HepG2 (cell line): ENCODE measurements at regions not wholly inside any gene's neighbourhood (a gene's known extent, or its start where the extent isn't known, plus 50 kb on each side); places are given as distances from the start of the nearest gene placed in this dataset.
"Not testable (repeated sequence)": the region's sequence is repeated elsewhere in the genome, so short reads cannot be mapped to it uniquely, and the experiment has no call there.

ENCODE experiments used
- ATAC-seq: fragments of 200-7000 bp; cut with Tn5 transposase; 3 replicates; pipeline ENCODE4 v1.9.1; 2020; ENCODE audit warnings: mild to moderate bottlenecking, moderate library complexity
- BruUV-seq: library from RNA; stranded (reverse); fragments of 400-500 nt; replicated peaks from 2 replicates; lab custom pipeline; 2021; lab: Mats Ljungman, UMichigan
- CTCF ChIA-PET: fragments of 300-600 bp; formaldehyde crosslinking; extraction: SDS; loops from one replicate; lab custom pipeline; 2021; ENCODE audit warnings: low total read pairs, inconsistent platforms, low intra/inter-chr PET ratio; lab: Yijun Ruan, JAX
- POLR2A ChIA-PET: fragments of 350-600 bp; sonication (Branson Sonifier 250); formaldehyde crosslinking; loops from one replicate; lab custom pipeline; 2020; ENCODE audit warnings: antibody characterized with exemption, inconsistent platforms; lab: Yijun Ruan, JAX
- DNase-seq: peaks from one replicate; pipeline ENCODE4 v3.0.0-alpha.2; 2015; ENCODE audit warnings: low spot score
- FAIRE-seq: peaks from 3 replicates; lab custom pipeline; 2011; peaks lifted over from hg19 to GRCh38; lab: Jason Lieb, UNC
- H2AFZ ChIP-seq: one replicate; pipeline ENCODE4 v1.6.1; 2011; ENCODE audit warnings: low read length, inconsistent platforms
- H3K27ac ChIP-seq: fragments of 300-600 bp; 3 replicates; pipeline ENCODE4 v1.8.0; 2011; ENCODE audit warnings: mixed run types, mild to moderate bottlenecking, mixed read lengths, low read length, inconsistent platforms; ENCODE audit not compliant: insufficient read depth; ENCODE audit errors: extremely low read length
- H3K27me3 ChIP-seq, 2 experiments: fragments of 200-600 bp in 1 of 2; 2 replicates in 1 of 2; 3 replicates in 1 of 2; pipeline versions ENCODE4 v1.6.0 to v1.8.0; 2011; ENCODE audit warnings: low read length in 2 of 2, mild to moderate bottlenecking in 2 of 2, moderate library complexity in 2 of 2, inconsistent platforms in 1 of 2; ENCODE audit not compliant: insufficient read depth in 2 of 2, control insufficient read depth in 1 of 2
- H3K36me3 ChIP-seq, 2 experiments: fragments of 200-600 bp in 1 of 2; replicated peaks in 1 of 2; 2 replicates in 1 of 2; 3 replicates in 1 of 2; pipeline versions ENCODE4 v1.5.1 to v1.8.0; 2011; ENCODE audit warnings: low read length in 2 of 2, inconsistent platforms in 1 of 2; ENCODE audit not compliant: insufficient read depth in 2 of 2, control insufficient read depth in 1 of 2
- H3K4me1 ChIP-seq: 2 replicates; pipeline ENCODE4 v1.5.1; 2012; ENCODE audit warnings: low read length, inconsistent platforms; ENCODE audit not compliant: insufficient read depth
- H3K4me2 ChIP-seq: 2 replicates; pipeline ENCODE4 v1.6.0; 2011; ENCODE audit warnings: low read depth, low read length, inconsistent platforms
- H3K4me3 ChIP-seq, 3 experiments: fragments of 200-600 bp in 1 of 3; sonication (generic), shearing (Covaris generic) in 1 of 3; replicated peaks in 1 of 3; 2 replicates each; pipeline ENCODE4 v1.5.1; 2011 to 2016; ENCODE audit warnings: low read length in 3 of 3, inconsistent platforms in 2 of 3, low read depth in 2 of 3, mild to moderate bottlenecking in 2 of 3, control low read depth in 1 of 3, mixed read lengths in 1 of 3; ENCODE audit not compliant: insufficient read depth in 1 of 3
- H3K79me2 ChIP-seq: one replicate; pipeline ENCODE4 v1.6.1; 2011; ENCODE audit warnings: low read length, inconsistent platforms; ENCODE audit not compliant: insufficient read depth
- H3K9ac ChIP-seq: 2 replicates; pipeline ENCODE4 v1.6.0; 2011; ENCODE audit warnings: mild to moderate bottlenecking, low read depth, low read length, inconsistent platforms; ENCODE audit not compliant: insufficient read depth
- H3K9me3 ChIP-seq: 2 replicates; pipeline ENCODE4 v1.5.1; 2012; ENCODE audit warnings: mild to moderate bottlenecking, low read length
- H4K20me1 ChIP-seq: 2 replicates; pipeline ENCODE4 v1.6.0; 2011; ENCODE audit warnings: inconsistent platforms, mild to moderate bottlenecking, low read length, moderate library complexity; ENCODE audit not compliant: insufficient read depth
- ATF5 ChIP-seq: sonication (generic); formaldehyde crosslinking; IDR thresholded peaks from 2 replicates; pipeline ENCODE4 v1.4.0; 2020; ENCODE audit warnings: mild to moderate bottlenecking, low read depth, missing genetic modification reagents
- ATRX ChIP-seq: sonication (generic); formaldehyde crosslinking; IDR thresholded peaks from 2 replicates; pipeline ENCODE4 v1.4.0; 2020; ENCODE audit warnings: missing genetic modification reagents, borderline replicate concordance
- ELF4 ChIP-seq: sonication (generic); formaldehyde crosslinking; IDR thresholded peaks from 2 replicates; pipeline ENCODE4 v1.5.0; 2020; ENCODE audit warnings: missing genetic modification reagents, mild to moderate bottlenecking, moderate library complexity, borderline replicate concordance
- MIER3 ChIP-seq: IDR thresholded peaks from 2 replicates; pipeline ENCODE4 v1.6.1; 2016; ENCODE audit warnings: missing compliant biosample characterization, borderline replicate concordance
- NFATC3 ChIP-seq: sonication (generic); formaldehyde crosslinking; IDR thresholded peaks from 2 replicates; pipeline ENCODE4 v1.5.1; 2020; ENCODE audit warnings: mild to moderate bottlenecking, missing genetic modification reagents
- RELA ChIP-seq: sonication (generic); formaldehyde crosslinking; IDR thresholded peaks from 2 replicates; pipeline ENCODE4 v1.4.0; 2020; ENCODE audit warnings: missing genetic modification reagents
- TGIF2 ChIP-seq: IDR thresholded peaks from 2 replicates; pipeline ENCODE4 v1.6.1; 2016; ENCODE audit warnings: control low read depth, missing compliant biosample characterization
- ZBTB40 ChIP-seq, 2 experiments: fragments of 450-650 bp in 1 of 2; sonication (generic) in 1 of 2; formaldehyde crosslinking in 1 of 2; IDR thresholded peaks; 2 replicates each; pipeline versions ENCODE4 v1.6.1 to v1.8.0; 2016 to 2022; ENCODE audit warnings: antibody characterized with exemption in 1 of 2, mild to moderate bottlenecking in 1 of 2, missing genetic modification reagents in 1 of 2
- ZNF484 ChIP-seq: sonication (generic); formaldehyde crosslinking; IDR thresholded peaks from 2 replicates; pipeline ENCODE4 v1.5.1; 2020; ENCODE audit warnings: mild to moderate bottlenecking, low read depth, missing genetic modification reagents, borderline replicate concordance
- ZNF501 ChIP-seq: sonication (generic); formaldehyde crosslinking; IDR thresholded peaks from 2 replicates; pipeline ENCODE4 v1.5.1; 2020; ENCODE audit warnings: mild to moderate bottlenecking, moderate library complexity, missing genetic modification reagents
- ZNF569 ChIP-seq: sonication (generic); formaldehyde crosslinking; IDR thresholded peaks from 2 replicates; pipeline ENCODE4 v1.5.0; 2020; ENCODE audit warnings: mild to moderate bottlenecking, missing genetic modification reagents, moderate library complexity, borderline replicate concordance
- ZNF674 ChIP-seq: sonication (generic); formaldehyde crosslinking; IDR thresholded peaks from 2 replicates; pipeline ENCODE4 v1.5.0; 2020; ENCODE audit warnings: low read depth, mild to moderate bottlenecking, missing genetic modification reagents
- ZNF782 ChIP-seq: sonication (generic); formaldehyde crosslinking; IDR thresholded peaks from 2 replicates; pipeline ENCODE4 v1.4.0; 2020; ENCODE audit warnings: missing genetic modification reagents, mild to moderate bottlenecking, borderline replicate concordance
- WGBS: methylation state at CpG from one replicate; pipeline ENCODE4 v1.1.6; 2017; ENCODE audit warnings: low lambda C conversion rate; 5-methylcytosine and 5-hydroxymethylcytosine counted together
- in situ Hi-C: cut with HindIII; loops from 2 replicates; pipeline ENCODE4 v1.10.0; 2017; ENCODE audit warnings: low pct_unique_long_range_greater_than_20kb; ENCODE audit not compliant: extremely low pct_ligation_motif_present
- intact Hi-C: fragments of 100-400 bp; cut with micrococcal nuclease; formaldehyde crosslinking; loops from one replicate; pipeline ENCODE4 v1.10.0; 2022; ENCODE audit not compliant: unreplicated experiment

- TF ChIP-seq ZBTB40 (IDR thresholded peaks at IDR 0.05): no peak
- TF ChIP-seq ZBTB40 (CRISPR knock-in tag; IDR thresholded peaks at IDR 0.05): no peak
- TF ChIP-seq ZNF501: no peak
- no peak for TF ChIP-seq TGIF2 (CRISPR knock-in tag)
- no peak for TF ChIP-seq ZNF782 (CRISPR knock-in tag)
- TF ChIP-seq MIER3 (CRISPR knock-in tag): no peak
- no peak for TF ChIP-seq RELA (CRISPR knock-in tag)
- no peak for TF ChIP-seq ZNF674 (CRISPR knock-in tag)
- TF ChIP-seq ELF4: no peak
- no peak for TF ChIP-seq ZNF484
- TF ChIP-seq ZNF569 (CRISPR knock-in tag): no peak
- TF ChIP-seq NFATC3 (CRISPR knock-in tag): no peak
- TF ChIP-seq ATRX (CRISPR knock-in tag): no peak
- no peak for TF ChIP-seq ATF5 (CRISPR knock-in tag)
Measured at GRCh38 chr2:240241572-240241971, 101.1 kb upstream of the OTOS start (continued).

- DNase-seq, H2AFZ ChIP-seq, BruUV-seq, H3K9me3 ChIP-seq, H3K4me1 ChIP-seq, intact Hi-C loops, H3K4me2 ChIP-seq, FAIRE-seq, H3K36me3 ChIP-seq, H3K79me2 ChIP-seq, in situ Hi-C loops, H3K4me3 ChIP-seq, H3K9ac ChIP-seq, H3K27ac ChIP-seq, ATAC-seq, H4K20me1 ChIP-seq, CTCF ChIA-PET: not testable (repeated sequence)
- peaks cover 0 to 17% of the 10 kb centered on the region in 2 experiments; a peak in 2 of 5 replicates for H3K27me3 ChIP-seq
- WGBS: 64% methylated on average over 12 of the region's 12 CpGs
- POLR2A ChIA-PET: interaction anchor here (1.2 kb wide), 1 partner anchor 13 kb away, joined by 4 read pairs; no protein-coding TSS in a partner anchor
Measured at GRCh38 chr2:240243049-240243448, 102.6 kb upstream of the OTOS start.
